ENCODE measurements at regions not wholly inside any gene's neighbourhood (a gene's known extent, or its start where the extent isn't known, plus 50 kb on each side); places are given as distances from the start of the nearest gene placed in this dataset.

GRCh38 chr9:88326936-88327335 is 61.3 kb upstream of the SPIN1 start:
- DNase-seq, result no peak

DNA sequence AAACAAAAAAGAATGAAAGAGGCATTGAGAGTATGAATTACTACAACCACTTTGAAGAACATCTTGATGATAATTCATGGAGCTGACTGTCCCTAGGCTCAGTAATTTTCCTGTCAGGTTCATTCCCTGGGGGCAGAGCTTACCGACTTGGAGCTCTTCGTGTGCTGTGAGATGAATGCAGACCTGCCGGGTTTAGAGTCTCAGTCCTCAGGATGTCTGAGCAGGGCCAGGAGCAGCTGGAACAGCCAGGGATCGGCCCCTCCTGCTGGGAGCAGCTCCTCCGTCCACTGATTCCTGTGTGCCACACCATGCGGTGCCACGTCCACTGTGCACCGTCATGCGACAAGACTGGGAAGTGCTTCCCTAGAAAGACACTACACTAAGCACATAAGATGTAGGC is 62.2 kb upstream of the SPIN1 start:
- no peak for DNase-seq

- DNase-seq, result no peak
These were observed 65.2 kb upstream of the SPIN1 start for GRCh38 chr9:88322906-88323566.

DNA sequence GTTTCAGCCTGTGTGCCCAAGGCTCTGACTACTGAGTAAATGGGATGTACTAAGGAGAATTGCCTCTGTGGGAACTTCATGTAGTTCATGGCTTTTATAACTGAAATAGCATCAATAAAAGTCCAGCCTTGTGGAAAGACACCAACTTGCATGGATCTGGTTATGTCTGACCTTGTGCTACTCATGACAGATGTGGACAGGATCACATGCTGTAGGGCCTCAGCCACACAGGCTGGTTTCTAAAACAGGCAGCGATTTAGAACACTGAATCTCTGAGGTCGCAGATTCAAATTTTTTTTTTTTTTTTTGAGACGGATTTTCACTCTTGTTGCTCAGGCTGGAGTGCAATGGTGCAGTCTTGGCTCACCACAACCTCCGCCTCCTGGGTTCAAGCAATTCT is 66.5 kb upstream of the SPIN1 start:
- no peak for DNase-seq

- DNase-seq, result no peak
These were observed 67.4 kb upstream of the SPIN1 start for GRCh38 chr9:88320748-88321415.

DNA sequence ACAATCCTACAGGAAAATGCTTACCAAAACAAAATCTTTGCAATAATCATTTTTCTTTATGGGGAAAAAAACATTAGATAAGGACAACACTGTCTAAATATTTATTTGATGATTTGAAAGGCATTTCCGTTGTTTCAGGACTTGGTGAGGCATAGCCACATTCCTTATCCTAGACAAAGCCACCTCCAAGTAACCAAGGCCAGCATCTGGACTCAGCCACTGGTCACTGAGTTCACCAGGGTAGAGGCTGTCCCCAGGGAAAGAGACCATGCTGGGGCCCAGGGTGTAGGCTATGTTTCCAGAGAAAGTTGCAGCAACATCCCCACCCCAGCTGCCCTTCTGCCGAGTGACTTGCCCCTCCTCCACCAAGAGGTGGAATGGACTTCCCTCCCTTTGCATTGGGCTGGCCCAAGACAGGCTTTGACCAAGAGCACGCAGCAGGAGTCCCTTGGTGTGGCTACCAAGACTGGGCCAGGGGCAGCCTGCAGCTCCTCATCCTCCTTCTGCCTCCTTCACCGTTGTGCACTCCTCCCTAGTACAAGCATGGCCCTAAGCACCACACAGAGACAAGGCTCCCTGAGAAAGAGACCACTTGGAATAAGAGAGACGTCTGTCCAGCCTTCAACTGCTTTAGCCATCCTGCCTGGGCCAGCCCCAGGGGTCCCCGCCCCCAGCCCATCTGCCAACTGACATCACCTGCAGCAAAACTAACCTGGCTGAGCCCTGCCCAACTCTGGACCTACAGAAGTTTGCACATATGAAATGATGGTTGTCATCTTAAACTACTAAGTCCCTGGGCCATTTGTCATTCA is 68.1 kb upstream of the SPIN1 start:
- no peak for DNase-seq

DNA sequence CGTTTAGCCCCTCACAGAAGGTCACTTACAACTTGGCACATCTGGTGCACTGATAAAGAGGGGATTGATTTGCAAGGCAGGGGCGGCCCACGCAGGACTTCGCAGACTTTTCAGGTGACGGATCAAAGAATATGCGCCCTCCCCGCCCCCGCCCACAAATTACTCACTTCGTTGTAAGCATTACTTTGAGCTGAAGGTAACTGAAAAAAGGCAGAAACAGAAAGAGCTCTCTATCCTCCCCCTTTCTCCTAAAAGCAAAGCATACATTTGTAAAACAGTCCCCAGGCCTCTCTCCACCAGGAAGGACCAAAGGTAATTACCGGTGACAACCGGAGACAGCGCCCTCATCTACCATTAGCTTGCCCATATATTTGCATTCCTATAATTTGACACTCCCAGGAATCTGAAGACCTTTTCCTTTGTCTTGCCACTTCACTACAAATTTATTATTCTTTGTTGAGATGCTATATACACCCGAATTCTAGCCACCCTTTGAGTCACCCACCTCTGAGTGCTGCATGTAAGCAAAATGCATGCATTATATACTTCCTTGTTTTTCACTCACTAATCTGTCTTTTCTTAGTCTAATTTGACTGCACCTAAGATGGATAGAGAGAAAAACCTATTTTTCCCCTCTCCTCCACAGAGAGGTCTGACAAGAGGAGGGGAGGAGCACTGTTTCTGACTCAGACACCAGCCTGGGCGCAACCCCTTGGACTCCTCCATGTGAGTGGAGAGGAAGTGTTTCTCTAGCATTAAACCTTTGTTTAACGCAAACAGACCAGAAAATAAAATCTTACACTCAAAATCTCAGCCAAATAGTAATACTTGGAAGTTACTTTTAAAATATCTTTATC is 74.7 kb upstream of the SPIN1 start:
- DNase-seq, result peak in 14 of 56 donors; percentile 1 to 59 (median 8)

GRCh38 chr9:88312517-88313103 is 75.6 kb upstream of the SPIN1 start:
- DNase-seq, result no peak

DNA sequence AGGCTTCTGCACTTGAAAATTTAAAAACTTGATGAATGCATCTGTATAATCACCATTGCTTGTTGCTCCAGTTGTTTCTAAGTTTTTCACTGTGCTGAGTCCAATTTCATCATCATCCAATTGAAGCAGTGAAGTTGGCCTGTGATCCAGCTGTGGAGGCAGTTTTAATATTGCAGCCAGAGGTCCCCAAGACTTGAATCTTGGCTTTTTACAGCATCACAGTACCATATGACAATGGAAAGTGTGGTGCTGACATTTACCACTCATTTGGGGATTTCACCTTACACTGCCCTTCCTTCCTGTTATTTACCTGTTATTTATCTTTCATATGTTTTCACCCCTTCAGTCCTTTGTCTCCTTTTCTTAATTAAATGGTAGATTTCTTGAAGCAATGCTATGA is 76.2 kb upstream of the SPIN1 start:
- no peak for DNase-seq

DNA sequence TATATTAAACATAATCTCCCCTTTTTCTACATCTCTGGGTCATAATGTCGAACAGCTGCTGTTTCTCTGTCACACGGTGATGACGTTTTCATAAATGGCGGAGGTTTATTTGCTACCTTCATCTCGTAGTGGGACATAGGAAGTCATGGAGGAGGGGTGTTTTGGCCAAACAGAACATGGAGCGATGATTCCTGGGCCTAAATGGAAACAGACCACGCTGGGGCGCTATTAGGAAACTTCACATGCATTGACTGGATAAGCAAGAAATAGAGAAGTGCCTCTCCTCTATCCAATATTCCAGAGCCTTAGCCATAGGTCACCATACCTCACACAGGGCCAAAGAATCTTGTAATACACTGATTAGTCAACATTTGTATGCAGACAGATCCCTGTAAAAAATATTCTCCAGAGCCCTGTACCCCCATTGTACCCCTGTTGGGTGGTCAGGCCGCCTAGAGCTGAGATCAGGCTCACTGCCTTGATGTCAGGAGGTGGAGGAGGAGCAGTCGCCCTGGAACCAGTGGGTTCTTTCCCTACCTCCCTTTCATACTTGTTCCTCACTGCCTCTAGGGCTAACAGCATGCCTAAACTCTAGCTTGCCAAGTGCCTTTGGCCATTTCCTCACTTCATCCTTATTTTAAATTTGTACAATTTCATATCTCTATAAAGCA is 77.8 kb upstream of the SPIN1 start:
- no peak for DNase-seq

GRCh38 chr9:88308831-88309560 is 79.2 kb upstream of the SPIN1 start:
- no peak for DNase-seq

DNA sequence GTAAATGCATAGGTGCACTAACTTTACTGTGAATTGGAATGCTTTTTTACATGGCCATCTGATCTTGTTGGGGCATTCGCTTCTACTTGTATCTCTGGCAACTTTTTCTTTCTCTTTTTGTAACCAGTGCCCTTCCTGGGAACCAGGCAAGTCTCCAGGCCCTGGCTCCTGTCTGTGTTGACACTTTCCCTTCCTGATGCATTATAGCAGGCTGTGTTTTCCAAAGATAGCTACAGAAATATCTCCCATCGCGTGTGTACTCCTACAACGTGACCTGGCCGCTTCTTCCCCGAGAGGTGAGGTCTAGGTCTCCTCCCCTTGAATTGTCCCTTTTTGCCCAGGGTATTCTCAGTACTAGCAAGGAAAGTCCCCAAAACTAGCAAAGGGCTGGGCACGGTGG is 81.1 kb upstream of the SPIN1 start:
- DNase-seq, result no peak

DNA sequence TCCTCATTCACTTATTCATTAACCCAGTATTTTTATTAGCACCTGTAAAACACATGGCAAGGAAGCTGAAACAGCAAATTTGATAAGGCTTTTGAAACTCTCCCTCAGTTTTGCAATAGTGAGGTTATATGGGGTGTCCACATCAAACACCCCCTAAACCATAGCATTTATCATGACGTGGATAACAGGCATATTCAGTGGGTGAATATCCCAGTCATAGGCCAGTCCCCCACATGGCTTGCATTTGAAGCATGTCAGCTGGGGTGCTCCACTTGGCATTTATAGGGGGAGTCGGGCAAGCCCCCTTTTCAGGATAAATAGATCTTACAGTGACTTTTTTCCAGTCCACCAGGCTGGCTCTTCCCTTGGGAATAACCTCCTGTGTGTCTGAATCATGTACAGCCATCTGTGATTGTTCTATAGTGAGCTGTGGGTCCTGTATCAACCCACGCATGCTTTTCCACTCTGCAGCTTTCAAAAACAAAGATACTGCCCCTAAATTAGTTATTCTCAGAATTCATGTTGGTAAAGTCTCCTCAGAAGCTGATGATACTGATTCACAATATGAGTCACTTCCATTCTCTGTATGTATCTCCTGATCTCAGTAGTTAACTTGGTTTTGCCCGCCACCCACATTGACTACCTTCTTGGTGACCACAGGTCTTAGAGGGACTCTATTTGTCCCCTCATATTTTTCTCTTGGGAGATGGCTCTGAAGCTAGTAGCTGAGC is 84.4 kb upstream of the SPIN1 start:
- DNase-seq, result no peak

- no peak for DNase-seq
These were observed 85.5 kb upstream of the SPIN1 start for GRCh38 chr9:88302579-88303324.

DNA sequence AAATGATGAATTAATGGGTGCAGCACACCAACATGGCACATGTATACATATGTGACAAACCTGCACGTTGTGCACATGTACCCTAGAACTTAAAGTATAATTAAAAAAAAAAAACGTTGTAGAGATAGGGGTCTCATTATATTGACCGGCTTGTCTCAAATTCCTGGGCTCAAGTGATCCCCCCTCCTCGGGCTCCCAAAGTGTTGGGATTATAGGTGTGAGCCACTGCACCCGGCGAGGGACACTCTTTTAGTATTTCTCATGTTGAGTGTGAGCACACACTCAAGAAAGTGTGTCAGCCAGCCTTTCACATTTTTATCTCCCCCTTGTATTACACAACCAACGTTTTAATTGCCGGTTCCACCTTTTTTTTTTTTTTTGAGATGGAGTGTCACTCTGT is 87.7 kb upstream of the SPIN1 start:
- DNase-seq, result no peak

- no peak for DNase-seq
These were observed 96.4 kb upstream of the SPIN1 start for GRCh38 chr9:88291856-88292255.

- no peak for DNase-seq
These were observed 97.2 kb upstream of the SPIN1 start for GRCh38 chr9:88291056-88291455.

- DNase-seq, result no peak
These were observed 98.7 kb upstream of the SPIN1 start for GRCh38 chr9:88289532-88289931.

Measured in nucleus accumbens (tissue), 56 donors.